Omental fat pad (tissue), 3 donors: ENCODE measurements at regions not wholly inside any gene's neighbourhood (a gene's known extent, or its start where the extent isn't known, plus 50 kb on each side); places are given as distances from the start of the nearest gene placed in this dataset.
"Not testable (repeated sequence)": the region's sequence is repeated elsewhere in the genome, so short reads cannot be mapped to it uniquely, and the experiment has no call there.

Experiments used
- ATAC-seq: fragments of 150-250 bp; one replicate; pipeline ENCODE4 v1.9.1; 2016; ENCODE audit warnings: mild to moderate bottlenecking, moderate library complexity; ENCODE audit not compliant: low FRiP score
- DNase-seq: peaks from one replicate; pipeline ENCODE4 v3.0.0-alpha.2; 2019; ENCODE audit warnings: low spot score
- CTCF ChIP-seq, 3 donors: fragments of 450-650 bp; IDR thresholded peaks; one replicate each; pipeline ENCODE4 v1.5.1; 2016 to 2017; ENCODE audit warnings: antibody characterized with exemption in 3 of 3, mild to moderate bottlenecking in 3 of 3, moderate library complexity in 2 of 3

DNA sequence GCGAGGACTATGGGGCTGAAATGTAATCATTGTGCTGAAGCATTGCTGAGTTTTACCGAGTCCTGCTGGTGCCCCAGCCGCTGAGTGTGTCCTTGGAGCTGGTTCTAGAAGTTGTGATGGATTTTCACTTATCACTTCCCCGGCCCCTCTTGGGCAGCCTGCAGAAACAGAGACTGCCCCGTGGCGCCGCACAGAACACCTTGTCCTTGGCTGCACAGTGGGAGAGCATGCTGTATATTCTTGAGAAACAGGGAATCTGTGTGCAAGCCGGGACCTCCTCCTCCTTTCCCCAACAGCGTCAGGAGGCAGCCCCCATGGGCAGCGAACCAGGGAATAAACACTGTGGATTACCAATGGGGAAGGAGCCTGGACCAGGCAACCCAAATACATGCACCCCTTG lies 90.6 kb upstream of the RUFY1 start:
- no peak for TF ChIP-seq CTCF (IDR thresholded peaks at IDR 0.05)
- no peak for DNase-seq
- ATAC-seq, result no peak

DNA sequence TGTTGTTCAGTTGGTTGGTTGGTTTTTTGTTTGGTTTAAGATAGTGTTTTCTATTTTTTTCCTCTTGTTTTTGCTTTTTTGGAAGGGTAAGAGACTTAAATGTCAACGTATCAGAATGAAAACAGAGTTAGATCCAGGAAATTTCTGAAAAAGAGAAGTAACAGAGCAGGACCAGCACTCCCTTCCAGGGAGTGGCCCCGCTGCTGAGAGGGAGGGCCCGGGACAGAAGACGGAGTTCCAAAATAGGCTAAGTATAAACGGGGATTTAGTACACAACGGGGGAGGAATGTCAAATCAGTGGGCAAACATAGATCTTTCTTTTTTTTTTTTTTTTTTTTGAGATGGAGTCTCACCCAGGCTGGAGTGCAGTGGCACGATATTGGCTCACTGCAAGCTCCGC lies 92.7 kb upstream of the RUFY1 start:
- ATAC-seq (no peak), DNase-seq (no peak)
- no peak for TF ChIP-seq CTCF (IDR thresholded peaks at IDR 0.05)

DNA sequence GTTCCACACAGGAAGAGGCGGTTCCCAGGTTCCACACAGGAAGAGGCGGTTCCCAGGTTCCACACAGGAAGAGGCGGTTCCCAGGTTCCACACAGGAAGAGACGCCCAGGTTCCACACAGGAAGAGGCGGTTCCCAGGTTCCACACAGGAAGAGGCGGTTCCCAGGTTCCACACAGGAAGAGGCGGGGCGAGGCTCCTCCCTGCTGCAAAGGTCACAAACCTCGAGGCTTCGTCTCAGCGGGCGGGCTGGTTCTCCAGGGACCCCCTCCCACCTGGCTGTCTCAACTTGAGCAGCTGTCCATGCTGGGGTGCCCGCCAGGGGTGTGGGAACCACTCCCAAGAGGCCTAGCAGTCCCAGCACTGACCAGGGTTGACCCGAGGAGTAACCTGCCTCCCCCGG lies 94.3 kb upstream of the RUFY1 start:
- ATAC-seq, DNase-seq: not testable (repeated sequence)

DNA sequence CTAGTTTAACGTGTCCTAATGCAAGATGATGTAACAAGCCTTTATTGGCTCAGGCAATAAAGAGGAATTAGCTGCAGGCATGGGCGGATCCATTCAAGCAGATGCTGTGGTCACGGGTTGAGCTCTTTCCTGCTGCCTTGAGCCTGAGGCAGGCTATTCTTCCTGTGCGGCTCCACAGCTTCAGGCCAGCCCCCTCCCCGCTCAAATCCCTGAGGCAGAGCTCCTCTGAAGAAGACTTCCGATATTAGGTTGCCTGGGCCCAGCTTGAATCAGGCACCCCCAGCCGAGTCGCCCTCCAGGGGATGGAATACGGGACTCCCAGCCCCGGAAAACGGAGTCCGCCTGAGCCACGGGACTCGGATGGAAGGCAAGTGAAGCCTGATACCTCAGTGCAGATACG lies 95.0 kb upstream of the RUFY1 start:
- TF ChIP-seq CTCF (IDR thresholded peaks at IDR 0.05), result no peak
- no peak for DNase-seq
- ATAC-seq, result no peak

GRCh38 chr5:179454356-179454755 lies 96.0 kb upstream of the RUFY1 start:
- ATAC-seq (no peak), DNase-seq (no peak)
- TF ChIP-seq CTCF (IDR thresholded peaks at IDR 0.05), result no peak

- DNase-seq (no peak), ATAC-seq (no peak)
- no peak for TF ChIP-seq CTCF (IDR thresholded peaks at IDR 0.05)
Observed at GRCh38 chr5:179453616-179454015, 96.7 kb upstream of the RUFY1 start.

GRCh38 chr5:179452356-179453230 lies 97.8 kb upstream of the RUFY1 start:
- ATAC-seq, result no peak
- DNase-seq, result no peak
- no peak for TF ChIP-seq CTCF (IDR thresholded peaks at IDR 0.05)
